HG02610 (cell line): ENCODE measurements at regions not wholly inside any gene's neighbourhood (a gene's known extent, or its start where the extent isn't known, plus 50 kb on each side); places are given as distances from the start of the nearest gene placed in this dataset.
"Not testable (repeated sequence)": the region's sequence is repeated elsewhere in the genome, so short reads cannot be mapped to it uniquely, and the experiment has no call there.

ENCODE experiments used
- ATAC-seq: cut with Tn5 transposase; IDR thresholded peaks from one replicate; pipeline ENCODE4 v1.9.1; 2021; ENCODE audit warnings: mild to moderate bottlenecking, moderate library complexity; ENCODE audit not compliant: unreplicated experiment

DNA sequence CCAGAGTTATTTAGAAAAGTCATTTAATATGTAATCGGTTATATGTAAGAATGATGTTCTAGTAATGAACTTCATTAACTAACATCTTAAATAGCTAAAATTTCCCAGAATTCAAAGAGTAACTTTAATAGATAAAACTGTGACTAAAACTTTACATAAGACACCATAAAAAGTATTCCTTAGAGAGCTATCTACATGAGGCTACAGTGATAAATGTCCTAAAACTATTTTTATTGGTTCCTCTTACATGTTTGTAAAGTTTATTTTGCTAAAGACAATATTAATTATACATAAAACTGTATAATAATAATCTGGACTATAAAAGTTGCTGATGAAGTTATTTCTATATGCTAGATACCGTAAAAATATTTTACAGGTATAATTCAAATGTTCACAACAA, 897.7 kb upstream of the EPHA5 start:
- ATAC-seq, result no peak

DNA sequence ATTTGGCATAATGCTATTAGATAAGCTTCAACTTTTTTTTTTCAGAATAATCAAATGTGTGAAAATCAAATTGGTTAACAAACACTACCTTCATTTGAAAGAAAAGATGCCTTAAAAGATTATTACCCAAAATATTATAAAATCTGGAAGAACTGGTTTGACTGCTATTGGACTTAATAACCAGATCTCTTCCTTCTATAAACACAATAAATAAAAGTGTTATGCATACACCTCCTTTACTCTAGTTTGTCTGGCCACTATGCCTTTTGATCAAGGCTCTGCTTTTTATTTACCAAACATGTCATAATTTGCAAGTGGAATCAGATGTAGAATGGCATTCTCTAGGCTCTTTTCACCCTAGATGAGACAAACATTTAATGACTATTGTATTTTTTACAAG, 897.3 kb upstream of the EPHA5 start:
- no peak for ATAC-seq

DNA sequence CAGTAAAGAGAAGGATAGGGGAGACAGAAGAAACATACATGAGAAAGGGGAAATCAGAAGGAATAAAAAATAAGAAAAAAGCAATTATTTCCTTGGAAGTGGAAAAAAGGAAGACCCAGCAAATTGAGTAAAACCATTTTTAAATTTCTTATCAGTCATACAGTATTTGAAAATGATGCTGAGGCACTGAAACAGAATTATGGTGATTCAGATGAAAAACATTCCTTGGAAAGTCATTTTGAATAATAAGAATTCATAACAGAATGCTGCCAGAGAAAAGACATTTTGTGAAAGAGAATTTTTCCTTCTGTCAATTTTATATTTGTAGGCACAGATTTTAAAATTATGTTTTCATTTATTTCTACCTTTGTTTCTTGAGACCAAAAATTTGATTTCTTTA, 895.5 kb upstream of the EPHA5 start:
- ATAC-seq, result no peak

DNA sequence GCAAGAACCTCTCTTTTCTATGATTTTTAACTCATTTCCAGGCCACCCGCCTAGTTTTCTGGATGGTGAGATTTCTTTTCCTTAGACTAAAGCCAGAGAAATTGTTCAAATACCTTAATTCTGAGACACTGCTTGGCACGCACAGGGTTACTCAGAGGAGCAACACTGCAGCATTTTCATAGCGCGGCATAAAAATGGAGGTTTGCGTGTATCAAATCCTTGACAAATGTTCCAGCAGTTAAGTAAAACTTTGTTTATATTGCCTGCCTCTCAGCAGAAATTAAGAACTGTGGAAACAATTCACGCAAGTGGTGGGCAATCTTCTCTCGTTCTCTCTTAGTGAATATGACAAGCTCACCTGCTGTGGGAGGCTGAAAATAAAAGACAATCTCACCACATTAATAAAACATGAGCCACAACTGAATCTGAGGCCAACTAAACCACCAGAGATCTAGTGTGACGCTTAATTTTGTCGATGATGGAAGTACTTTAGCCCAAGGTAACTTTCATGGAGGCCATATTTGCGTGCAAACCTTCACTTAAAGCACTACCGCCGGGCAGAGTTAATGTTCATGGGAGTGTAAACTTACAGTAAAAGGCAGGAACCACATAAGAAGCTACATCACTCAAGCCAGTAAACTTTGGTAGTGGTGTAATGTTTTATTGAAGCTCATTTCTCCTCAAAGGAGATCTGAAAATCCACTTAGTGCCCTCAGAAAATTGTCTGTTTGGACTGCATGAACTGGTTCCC, 894.8 kb upstream of the EPHA5 start:
- no peak for ATAC-seq

DNA sequence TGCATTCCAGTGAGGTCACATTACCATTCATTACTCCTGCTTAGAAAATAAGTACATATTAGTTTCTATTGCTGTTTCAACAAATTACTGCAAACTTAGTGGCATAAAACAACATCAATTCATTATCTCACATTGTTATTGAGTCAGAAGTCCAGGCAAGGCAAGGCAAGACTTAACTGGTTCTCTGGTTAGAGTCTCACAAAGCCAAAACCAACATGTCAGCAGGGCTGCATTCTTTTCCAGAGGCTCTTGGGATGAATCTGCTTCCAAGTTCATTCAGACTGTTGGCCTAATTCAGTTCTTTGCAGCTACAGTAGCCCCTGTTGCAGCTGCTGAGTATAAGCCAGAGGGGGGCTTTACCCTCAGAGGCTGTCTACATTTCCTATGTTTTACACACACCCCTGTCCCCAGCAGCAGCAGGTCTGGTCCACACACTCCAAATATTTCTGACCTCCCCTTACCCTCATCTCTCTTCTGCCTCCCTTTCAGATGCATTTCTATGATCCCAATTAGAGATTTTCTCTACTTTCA, 892.1 kb upstream of the EPHA5 start:
- ATAC-seq, result no peak

DNA sequence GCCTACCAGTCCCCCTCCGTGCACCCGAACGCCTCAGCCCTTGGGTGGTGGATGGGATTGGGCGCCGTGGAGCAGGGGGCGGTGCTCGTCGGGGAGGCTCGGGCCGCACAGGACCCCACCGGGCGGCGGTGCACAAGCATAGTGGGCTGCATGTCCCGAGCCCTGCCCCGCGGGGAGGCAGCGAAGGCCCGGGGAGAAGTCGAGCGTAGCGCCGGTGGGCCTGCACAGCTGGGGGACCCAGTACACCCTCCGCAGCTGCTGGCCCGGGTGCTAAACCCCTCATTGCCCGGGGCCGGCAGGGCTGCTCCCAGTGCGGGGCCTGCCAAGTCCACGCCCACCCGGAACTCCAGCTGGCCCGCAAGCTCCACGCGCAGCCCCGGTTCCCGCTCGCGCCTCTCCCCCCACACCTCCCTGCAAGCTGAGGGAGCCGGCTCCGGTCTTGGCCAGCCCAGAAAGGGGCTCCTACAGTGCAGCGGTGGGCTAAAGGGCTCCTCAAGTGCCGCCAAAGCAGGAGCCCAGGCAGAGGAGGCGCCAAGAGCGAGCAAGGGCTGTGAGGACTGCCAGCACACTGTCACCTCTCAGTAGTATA, 891.3 kb upstream of the EPHA5 start:
- not testable (repeated sequence) for ATAC-seq

DNA sequence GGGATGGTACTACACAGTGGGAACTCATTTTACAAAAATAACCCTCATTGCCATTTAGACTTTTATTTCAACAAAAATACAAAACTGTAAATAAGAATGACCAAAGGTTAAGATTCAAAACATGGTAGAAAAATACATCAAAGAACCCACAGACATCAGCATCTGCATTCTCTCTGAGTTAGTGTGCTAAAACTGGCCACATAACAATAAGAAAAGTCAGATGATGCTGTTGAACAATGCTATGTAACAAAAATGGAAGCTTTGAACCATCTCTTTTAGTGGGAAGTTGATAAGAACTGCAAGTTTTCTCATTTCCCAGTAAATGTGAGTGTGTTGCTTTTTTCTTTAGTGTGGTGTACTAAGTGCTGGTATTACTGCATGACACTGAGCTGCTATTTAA, 888.4 kb upstream of the EPHA5 start:
- ATAC-seq, result no peak

DNA sequence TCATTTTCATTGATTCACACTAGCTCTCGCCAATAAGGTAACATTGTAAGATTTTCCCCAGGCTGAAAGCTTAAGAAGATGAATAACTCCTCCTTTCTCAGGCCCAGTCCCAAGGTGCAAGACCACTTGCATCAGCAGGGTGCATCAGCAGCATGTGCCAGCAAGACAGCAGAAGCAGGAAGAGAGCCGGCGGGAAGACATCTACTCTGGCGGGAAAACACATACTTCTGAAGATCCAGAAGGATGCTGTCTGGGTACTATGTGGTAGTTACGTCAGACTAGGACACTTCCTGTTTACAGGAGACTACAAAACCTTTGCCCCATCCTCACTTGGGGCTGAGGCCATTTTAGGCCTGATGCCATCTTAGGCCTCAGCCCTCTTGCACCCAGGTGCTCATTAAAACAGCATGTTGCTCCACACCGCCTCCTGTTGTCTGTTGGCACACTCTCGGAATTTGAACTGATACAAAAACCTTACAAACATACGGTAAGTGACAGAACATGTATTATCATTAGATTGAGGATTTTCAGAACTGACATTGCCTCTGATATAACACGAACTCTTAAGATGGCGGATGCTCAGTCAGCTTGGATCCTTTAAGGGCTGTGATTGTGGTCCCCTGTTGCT, 886.5 kb upstream of the EPHA5 start:
- ATAC-seq, result no peak

DNA sequence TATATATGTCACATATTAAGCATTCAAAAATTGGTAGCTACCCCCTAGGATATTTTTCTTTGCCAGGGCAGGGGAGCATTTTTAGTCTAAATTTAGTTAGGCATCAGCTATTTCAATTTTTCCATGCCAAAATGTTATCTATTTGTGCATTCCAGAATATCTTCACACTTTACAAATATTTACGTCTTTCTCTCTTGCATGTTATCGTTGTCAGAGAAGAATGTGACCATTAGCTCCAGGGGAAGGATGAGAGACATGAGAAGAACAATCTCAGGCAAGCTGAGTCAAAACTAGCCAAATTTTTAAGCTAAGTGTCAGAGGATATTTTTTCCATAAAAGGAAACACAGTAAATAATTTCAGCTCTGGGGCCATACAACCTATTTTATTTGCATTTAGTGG, 885.0 kb upstream of the EPHA5 start:
- no peak for ATAC-seq

DNA sequence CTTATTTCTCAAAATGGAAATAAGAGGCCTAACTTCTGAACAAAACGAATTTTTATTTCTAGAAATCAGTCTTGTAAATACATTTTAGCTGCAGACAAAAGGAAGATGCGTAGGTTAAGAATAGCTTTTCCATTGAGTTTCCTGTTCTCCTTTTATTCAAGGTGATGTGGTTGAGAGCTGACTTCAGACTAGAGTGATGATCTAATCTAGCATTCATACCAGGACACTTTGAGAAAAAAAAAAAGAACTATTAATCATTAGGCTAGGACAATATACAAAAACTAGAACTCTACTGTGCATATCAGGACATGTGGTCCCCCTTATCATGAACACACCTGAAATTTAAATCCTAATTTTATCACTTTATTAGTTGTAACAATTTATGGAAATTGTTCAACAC, 884.5 kb upstream of the EPHA5 start:
- no peak for ATAC-seq

DNA sequence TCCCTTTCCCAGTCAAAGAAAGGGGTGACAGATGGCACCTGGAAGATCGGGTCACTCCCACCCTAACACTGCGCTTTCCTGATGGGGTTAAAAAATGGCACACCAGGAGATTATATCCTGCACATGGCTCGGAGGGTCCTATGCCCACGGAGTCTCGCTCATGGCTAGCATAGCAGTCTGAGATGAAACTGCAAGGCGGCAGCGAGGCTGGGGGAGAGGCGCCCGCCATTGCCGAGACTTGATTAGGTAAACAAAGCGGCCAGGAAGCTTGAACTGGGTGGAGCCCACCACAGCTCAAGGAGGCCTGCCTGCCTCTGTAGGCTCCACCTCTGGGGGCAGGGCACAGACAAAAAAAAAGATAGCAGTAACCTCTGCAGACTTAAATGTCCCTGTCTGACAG, 875.0 kb upstream of the EPHA5 start:
- ATAC-seq, result not testable (repeated sequence)

DNA sequence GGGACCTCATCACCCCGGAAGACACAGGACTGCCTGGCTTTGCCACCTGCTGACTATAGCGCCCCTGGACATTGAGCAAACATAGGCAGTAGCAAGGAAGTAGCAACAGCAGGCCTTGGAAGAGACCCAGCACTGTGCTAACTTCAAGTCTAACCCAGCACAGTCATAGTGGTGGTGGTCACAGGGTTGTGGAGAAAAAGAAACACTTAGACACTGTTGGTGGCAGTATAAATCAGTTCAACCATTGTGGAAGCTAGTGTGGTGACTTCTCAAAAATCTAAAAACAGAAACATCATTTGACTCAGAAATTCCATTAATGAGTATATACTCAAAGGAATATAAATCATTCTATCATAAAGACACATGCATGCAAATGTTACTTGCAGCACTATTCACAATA, 874.0 kb upstream of the EPHA5 start:
- no peak for ATAC-seq

DNA sequence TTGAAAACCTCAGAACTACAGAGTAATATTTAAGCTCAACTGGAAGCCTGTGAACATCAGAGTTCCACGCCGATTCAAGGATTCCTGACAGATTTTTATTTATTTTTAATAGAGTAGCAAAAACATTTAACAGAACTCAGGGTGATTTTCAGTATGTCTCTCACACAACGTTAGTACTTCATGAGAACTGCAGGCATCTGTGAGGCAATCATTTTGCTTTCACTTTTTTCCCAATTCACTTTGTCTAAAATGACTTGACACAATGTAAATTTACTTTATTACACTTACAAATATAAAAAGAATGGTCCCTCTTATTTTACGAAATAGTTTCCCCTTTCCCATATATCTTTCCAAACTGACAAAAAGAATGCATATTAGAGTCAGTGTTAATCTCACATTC, 869.5 kb upstream of the EPHA5 start:
- ATAC-seq, result no peak

DNA sequence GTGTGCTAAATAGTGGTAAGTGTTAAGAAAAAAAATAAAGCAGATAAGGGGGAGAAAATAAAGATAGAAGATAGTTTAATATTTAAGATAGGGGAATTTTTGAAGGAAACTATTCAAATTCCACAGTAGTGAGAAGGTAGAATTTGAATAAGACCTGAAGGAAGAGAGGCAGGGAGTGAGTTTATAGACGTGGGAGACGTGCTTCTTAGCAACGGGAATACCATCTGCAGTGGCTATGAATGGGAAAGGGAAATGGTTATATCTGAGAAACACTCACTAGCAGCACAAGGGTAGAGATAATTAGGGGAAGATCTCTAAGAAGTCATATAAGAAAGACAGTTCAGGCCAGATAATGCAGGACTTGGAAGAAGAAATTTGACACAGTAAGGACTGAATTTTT, 854.5 kb upstream of the EPHA5 start:
- ATAC-seq, result no peak

DNA sequence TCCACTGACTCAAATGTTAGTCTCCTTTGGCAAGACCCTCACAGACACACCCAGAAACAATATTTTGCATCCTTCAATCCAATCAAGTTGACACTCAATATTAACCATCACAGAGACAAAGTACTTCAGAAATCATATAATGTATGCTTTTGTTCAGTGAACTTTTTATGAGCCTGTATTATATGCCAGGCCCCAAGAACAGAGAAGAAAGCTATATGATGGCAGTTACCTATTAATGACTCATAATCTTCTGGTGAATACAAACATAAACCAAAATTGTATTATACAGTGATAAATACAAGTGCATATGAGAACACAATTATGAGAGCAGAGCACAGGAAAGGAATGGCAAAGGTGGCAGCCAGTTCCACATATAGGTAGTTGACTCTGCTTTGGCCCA, 852.0 kb upstream of the EPHA5 start:
- ATAC-seq, result no peak

DNA sequence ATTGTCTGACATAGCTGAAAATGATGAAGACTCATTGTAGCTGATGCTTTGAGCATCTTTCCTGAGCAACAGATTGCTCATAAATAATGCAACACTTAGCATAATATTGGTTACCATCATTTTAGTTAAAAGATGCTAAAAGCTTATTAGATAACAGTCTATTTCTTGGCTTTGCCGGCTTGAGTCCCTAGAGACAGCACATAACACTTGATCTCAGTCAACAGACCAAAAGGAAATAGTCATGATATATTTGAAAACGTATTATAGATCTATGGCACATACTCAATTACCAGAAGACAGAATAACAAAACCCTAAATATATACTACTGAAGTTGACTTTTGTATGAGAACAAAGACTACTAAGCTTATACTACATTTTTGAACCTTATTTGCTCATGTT, 846.7 kb upstream of the EPHA5 start:
- no peak for ATAC-seq

DNA sequence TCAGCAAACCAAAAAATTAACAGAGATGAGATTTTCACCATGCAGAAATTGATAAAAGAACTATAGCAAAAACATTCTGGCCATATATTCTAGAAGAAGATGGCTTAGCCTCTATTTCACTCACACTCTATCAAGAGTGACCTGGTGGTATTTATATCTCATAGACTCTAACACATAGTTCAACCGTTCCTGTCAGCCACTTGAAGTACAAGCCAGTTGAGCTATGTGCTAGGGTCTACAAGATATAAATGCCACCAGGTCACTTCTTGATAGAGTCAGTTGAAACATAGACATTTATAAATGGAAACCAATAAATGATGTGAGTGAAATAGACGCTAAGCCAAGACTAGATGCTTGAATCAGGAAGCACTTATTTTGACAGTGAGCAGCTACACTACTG, 836.7 kb upstream of the EPHA5 start:
- no peak for ATAC-seq

DNA sequence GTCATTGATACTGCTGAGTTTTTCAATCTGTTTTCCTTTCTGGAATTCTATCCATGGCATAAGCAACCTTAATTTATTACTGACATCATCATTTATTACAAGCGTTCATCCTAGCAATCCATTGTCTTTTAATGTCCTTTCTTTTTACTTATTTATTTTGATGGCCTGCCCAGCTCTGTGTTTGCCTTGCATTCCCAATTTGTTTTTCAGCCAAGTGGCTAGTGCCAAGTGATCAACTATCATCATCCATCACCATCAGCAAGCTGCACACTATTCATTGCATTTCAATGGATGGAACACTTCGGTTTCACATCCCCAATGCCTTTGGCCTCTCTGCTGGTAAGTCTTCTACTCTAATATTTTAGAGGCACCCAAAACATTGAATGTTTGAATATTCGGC, 831.7 kb upstream of the EPHA5 start:
- ATAC-seq, result no peak

DNA sequence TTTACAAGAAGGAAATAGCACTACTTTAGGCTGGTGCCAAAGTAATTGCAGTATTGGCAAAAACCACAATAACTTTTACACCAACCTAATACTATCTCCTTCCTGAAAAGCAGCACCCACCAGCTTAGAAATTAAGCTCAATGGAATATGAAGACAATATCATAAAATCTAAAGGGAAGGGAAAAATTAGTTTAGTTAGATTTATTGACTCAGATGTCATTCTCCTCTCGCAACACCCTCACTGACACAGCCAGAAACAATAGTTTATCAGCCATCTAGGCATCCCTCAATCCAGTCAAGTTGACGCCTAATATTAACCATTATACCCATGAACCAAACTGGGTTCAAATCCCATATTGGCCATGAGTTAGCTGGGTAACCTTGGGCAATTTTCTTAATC, 820.4 kb upstream of the EPHA5 start:
- no peak for ATAC-seq

DNA sequence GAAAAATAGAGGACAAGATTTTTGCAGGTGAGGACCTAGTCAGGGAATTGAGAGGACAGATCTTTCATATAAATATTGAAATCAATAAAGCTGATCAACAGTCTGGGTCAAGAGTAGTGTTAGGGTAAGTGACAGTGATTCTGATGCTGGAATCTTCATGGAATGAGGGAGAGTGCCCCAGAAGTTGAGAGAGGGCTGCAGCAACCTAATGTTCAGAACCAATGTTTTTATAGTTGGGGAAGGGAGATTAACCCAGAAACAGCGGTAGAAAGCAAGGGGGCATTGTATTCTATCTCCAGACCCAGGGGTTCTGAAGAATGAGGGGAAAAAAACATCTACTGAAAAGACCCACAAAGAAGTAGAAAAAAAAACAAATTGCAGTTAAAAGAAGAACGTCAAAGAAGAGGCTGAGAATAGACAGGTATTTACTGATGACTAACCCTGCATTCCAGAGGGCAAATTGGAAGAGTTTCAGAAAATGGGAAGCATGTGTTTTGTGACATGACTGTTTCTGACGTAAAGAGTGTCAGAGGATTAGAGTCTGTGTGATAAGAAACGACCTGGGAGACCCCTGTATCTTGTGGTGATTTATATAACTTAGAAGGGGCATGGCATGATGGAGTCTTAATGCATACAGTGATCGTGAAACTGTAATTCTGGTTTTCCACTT, 819.6 kb upstream of the EPHA5 start:
- ATAC-seq, result no peak

DNA sequence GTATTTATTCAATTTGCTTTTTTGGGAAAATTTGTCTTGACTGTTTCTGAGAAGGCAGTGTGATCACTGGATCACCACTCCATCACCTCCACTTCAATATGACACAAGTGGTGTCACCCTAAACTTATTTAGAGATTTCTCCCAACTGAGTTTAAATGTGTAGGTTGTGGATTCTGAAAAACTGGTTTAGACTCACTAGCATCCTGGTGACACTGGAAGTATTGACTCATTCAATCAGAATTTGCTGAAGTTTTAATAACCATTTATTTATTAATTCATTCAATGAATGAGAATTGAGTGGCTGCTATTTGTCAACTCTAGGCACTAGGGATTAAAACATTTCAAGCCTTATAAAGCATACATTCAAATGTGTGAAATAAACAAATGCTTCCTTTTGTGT, 819.1 kb upstream of the EPHA5 start:
- ATAC-seq, result no peak

DNA sequence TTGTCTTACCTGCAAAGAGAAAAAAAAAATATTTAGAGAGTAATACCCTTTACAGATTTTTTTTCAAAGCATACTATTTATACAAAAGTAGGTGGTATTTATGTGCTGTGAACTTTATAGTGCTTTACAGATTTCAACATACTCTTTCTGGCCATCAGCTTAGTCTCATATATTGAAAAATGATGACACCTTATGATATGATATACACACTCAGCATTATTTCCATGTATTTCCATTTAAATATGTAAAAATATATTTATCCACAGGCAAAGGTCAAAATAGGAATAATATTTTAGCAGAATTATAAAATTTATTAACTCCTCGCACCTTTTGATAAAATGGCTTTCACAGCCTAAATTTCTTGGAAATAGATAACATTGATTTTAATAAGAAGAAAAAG, 815.8 kb upstream of the EPHA5 start:
- no peak for ATAC-seq
